OCI-LY7 (cell line): ENCODE measurements at regions not wholly inside any gene's neighbourhood (a gene's known extent, or its start where the extent isn't known, plus 50 kb on each side); places are given as distances from the start of the nearest gene placed in this dataset.

Experiments used
- CTCF ChIP-seq: fragments of 200-600 bp; sonication (generic); conservative IDR thresholded peaks from 2 replicates; pipeline ENCODE4 v1.5.1; 2014; ENCODE audit warnings: mild to moderate bottlenecking, antibody characterized with exemption, low read length, moderate library complexity, mixed read lengths
- EZH2phosphoT487 ChIP-seq: fragments of 200-600 bp; sonication (generic); IDR thresholded peaks from 2 replicates; pipeline ENCODE4 v1.6.1; 2018; ENCODE audit warnings: low read depth, borderline replicate concordance, mild to moderate bottlenecking, mixed run types, antibody characterized with exemption, low read length, moderate library complexity, mixed read lengths

GRCh38 chrX:76921176-76921575 is 493.7 kb downstream of the MAGEE1 start:
- TF ChIP-seq CTCF (no peak), EZH2phosphoT487 (no peak)
